ENCODE measurements at regions not wholly inside any gene's neighbourhood (a gene's known extent, or its start where the extent isn't known, plus 50 kb on each side); places are given as distances from the start of the nearest gene placed in this dataset.

DNA sequence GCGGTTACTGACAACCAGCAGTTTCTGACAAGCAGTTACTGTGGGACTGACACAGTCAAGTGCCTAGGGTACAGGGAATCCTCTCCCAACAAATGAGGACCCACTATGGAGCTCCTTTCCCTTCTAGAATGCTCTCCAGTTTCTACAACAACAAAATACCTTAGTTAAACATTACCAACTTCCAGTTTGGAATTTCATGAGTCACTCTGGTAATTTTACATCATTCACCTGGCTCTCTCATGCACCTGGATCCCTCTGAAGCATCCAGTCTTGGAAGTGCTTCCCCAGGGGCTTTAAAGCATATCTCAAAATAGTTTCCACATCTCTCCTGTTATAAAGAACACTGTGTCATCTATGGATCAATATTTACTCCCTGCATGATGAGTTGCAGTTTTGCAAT is 286.7 kb upstream of the SPTLC3 start:
- Histone ChIP-seq H3K27me3 (replicated peaks; ENCODE audit: control insufficient read depth, insufficient read depth, low read length) (no peaks in the 10 kb centered on the region), H3K4me3 (replicated peaks; ENCODE audit: low read depth, low read length) (no peak overlapping the region), H3K36me3 (ENCODE audit: control insufficient read depth, insufficient read depth, low read length) (no peaks in the 10 kb centered on the region)
- TF ChIP-seq CTCF (IDR thresholded peaks at IDR 0.05; ENCODE audit: insufficient read depth, low read length, poor library complexity, severe bottlenecking) = no peak
- no peak for DNase-seq (ENCODE audit: extremely low read depth, insufficient read length)

DNA sequence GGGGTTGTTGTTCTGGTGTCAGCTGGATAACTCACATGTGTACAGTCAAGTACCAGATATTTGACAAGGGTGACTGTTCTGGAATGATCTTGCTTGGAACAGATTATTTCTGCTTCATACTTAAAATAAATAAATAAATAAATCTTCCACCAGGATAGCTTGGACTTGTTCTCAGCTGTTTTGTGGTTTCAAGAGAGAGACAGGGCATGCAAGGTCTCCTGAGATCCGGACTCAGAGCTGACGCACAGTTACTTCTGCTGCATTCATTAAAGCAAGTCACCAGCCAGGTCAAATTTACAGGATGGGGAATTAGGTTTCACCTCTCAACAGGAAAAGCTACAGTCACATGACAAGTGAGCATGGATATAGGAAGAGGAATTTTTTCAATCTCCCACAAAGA is 285.0 kb upstream of the SPTLC3 start:
- no peak for DNase-seq (ENCODE audit: extremely low read depth, insufficient read length)
- H3K27me3 ChIP-seq (replicated peaks; ENCODE audit: control insufficient read depth, insufficient read depth, low read length) = no peaks in the 10 kb centered on the region
- H3K36me3 ChIP-seq (ENCODE audit: control insufficient read depth, insufficient read depth, low read length) = no peaks in the 10 kb centered on the region
- no peak for TF ChIP-seq CTCF (IDR thresholded peaks at IDR 0.05; ENCODE audit: insufficient read depth, low read length, poor library complexity, severe bottlenecking)
- no peak overlapping the region for H3K4me3 ChIP-seq (replicated peaks; ENCODE audit: low read depth, low read length)

- no peaks in the 10 kb centered on the region for H3K36me3 ChIP-seq (ENCODE audit: control insufficient read depth, insufficient read depth, low read length)
- no peak for DNase-seq (ENCODE audit: extremely low read depth, insufficient read length)
- no peaks in the 10 kb centered on the region for H3K27me3 ChIP-seq (replicated peaks; ENCODE audit: control insufficient read depth, insufficient read depth, low read length)
- no peak overlapping the region for H3K4me3 ChIP-seq (replicated peaks; ENCODE audit: low read depth, low read length)
- no peak for TF ChIP-seq CTCF (IDR thresholded peaks at IDR 0.05; ENCODE audit: insufficient read depth, low read length, poor library complexity, severe bottlenecking)
Measured at GRCh38 chr20:12728782-12729181, 280.0 kb upstream of the SPTLC3 start.

- Histone ChIP-seq H3K27me3 (replicated peaks; ENCODE audit: control insufficient read depth, insufficient read depth, low read length) (no peaks in the 10 kb centered on the region), H3K36me3 (ENCODE audit: control insufficient read depth, insufficient read depth, low read length) (no peaks in the 10 kb centered on the region), H3K4me3 (replicated peaks; ENCODE audit: low read depth, low read length) (no peak overlapping the region)
- TF ChIP-seq CTCF (IDR thresholded peaks at IDR 0.05; ENCODE audit: insufficient read depth, low read length, poor library complexity, severe bottlenecking) = no peak
- DNase-seq (ENCODE audit: extremely low read depth, insufficient read length) = no peak
Measured at GRCh38 chr20:12729326-12729725, 279.4 kb upstream of the SPTLC3 start.

- Histone ChIP-seq H3K4me3 (replicated peaks; ENCODE audit: low read depth, low read length) (no peak overlapping the region), H3K27me3 (replicated peaks; ENCODE audit: control insufficient read depth, insufficient read depth, low read length) (no peaks in the 10 kb centered on the region), H3K36me3 (ENCODE audit: control insufficient read depth, insufficient read depth, low read length) (no peaks in the 10 kb centered on the region)
- no peak for DNase-seq (ENCODE audit: extremely low read depth, insufficient read length)
- no peak for TF ChIP-seq CTCF (IDR thresholded peaks at IDR 0.05; ENCODE audit: insufficient read depth, low read length, poor library complexity, severe bottlenecking)
Measured at GRCh38 chr20:12733811-12734210, 275.0 kb upstream of the SPTLC3 start.

- no peak for TF ChIP-seq CTCF (IDR thresholded peaks at IDR 0.05; ENCODE audit: insufficient read depth, low read length, poor library complexity, severe bottlenecking)
- no peak for DNase-seq (ENCODE audit: extremely low read depth, insufficient read length)
- H3K4me3 ChIP-seq (replicated peaks; ENCODE audit: low read depth, low read length) = no peak overlapping the region
- H3K27me3 ChIP-seq (replicated peaks; ENCODE audit: control insufficient read depth, insufficient read depth, low read length) = no peaks in the 10 kb centered on the region
- H3K36me3 ChIP-seq (ENCODE audit: control insufficient read depth, insufficient read depth, low read length) = no peaks in the 10 kb centered on the region
Measured at GRCh38 chr20:12737497-12737896, 271.3 kb upstream of the SPTLC3 start.

All from GM06990 (cell line).